ENCODE measurements at regions not wholly inside any gene's neighbourhood (a gene's known extent, or its start where the extent isn't known, plus 50 kb on each side); places are given as distances from the start of the nearest gene placed in this dataset.

GRCh38 chr6:14905201-14905600 is 340.7 kb upstream of the JARID2 start:
- Histone ChIP-seq H3K9me3 (ENCODE audit: control insufficient read depth, insufficient read depth, low read depth, low read length) (no peaks in the 10 kb centered on the region), H3K4me3 (ENCODE audit: low read depth, low read length) (no peak overlapping the region), H3K4me1 (ENCODE audit: control insufficient read depth, insufficient read depth, low read length) (no peaks in the 10 kb centered on the region), H3K27ac (ENCODE audit: extremely low read depth, low read depth, low read length) (no peak overlapping the region), H3K36me3 (ENCODE audit: control insufficient read depth in 2 of 2, insufficient read depth in 1 of 2, low read length in 2 of 2) (no peaks in the 10 kb centered on the region)
- POLR2A ChIA-PET: no interaction called here
- CTCF ChIA-PET: interaction anchor here (0.7 to 1.6 kb wide), 3 partner anchors 10 to 716 kb away, joined by 3 to 6 read pairs (median 3); no protein-coding TSS in a partner anchor
- TF ChIP-seq GLIS1 (tag by site-specific recombination; IDR thresholded peaks at IDR 0.05) (no peak), GLI4 (tag by site-specific recombination; IDR thresholded peaks at IDR 0.05) (no peak), ZNF18 (tag by site-specific recombination; IDR thresholded peaks at IDR 0.05) (no peak), ZNF223 (tag by site-specific recombination; IDR thresholded peaks at IDR 0.05) (no peak), ZNF324 (tag by site-specific recombination; IDR thresholded peaks at IDR 0.05) (no peak), ZFP41 (tag by site-specific recombination; IDR thresholded peaks at IDR 0.05; ENCODE audit: borderline replicate concordance) (no peak), YY1 (tag by site-specific recombination; IDR thresholded peaks at IDR 0.05) (no peak), ZBTB21 (tag by site-specific recombination; IDR thresholded peaks at IDR 0.05) (no peak), ZBTB26 (tag by site-specific recombination; optimal IDR thresholded peaks at IDR 0.05) (no peak), ZNF10 (tag by site-specific recombination; IDR thresholded peaks at IDR 0.05) (no peak), ZNF24 (tag by site-specific recombination; IDR thresholded peaks at IDR 0.05) (no peak), PRDM2 (tag by site-specific recombination; IDR thresholded peaks at IDR 0.05; ENCODE audit: borderline replicate concordance) (no peak), GLIS2 (tag by site-specific recombination; IDR thresholded peaks at IDR 0.05) (no peak), ZNF707 (tag by site-specific recombination; IDR thresholded peaks at IDR 0.05) (no peak)

- no peaks in the 10 kb centered on the region for H3K9me3 ChIP-seq (ENCODE audit: control insufficient read depth, insufficient read depth, low read depth, low read length)
- ChIA-PET POLR2A (interaction anchor here (0.7 to 1.6 kb wide), 2 partner anchors 10 to 928 kb away, joined by 4 read pairs; no protein-coding TSS in a partner anchor), CTCF (no interaction called here)
- no peak overlapping the region for H3K27ac ChIP-seq (ENCODE audit: extremely low read depth, low read depth, low read length)
- H3K4me1 ChIP-seq (ENCODE audit: control insufficient read depth, insufficient read depth, low read length): no peaks in the 10 kb centered on the region
- no peak overlapping the region for H3K4me3 ChIP-seq (ENCODE audit: low read depth, low read length)
- H3K36me3 ChIP-seq (ENCODE audit: control insufficient read depth in 2 of 2, insufficient read depth in 1 of 2, low read length in 2 of 2): no peaks in the 10 kb centered on the region
- TF ChIP-seq ZNF26 (tag by site-specific recombination; IDR thresholded peaks at IDR 0.05) (no peak), ZNF776 (tag by site-specific recombination; IDR thresholded peaks at IDR 0.05; ENCODE audit: borderline replicate concordance) (no peak), MEIS1 (CRISPR knock-in tag; IDR thresholded peaks at IDR 0.05; ENCODE audit: borderline replicate concordance) (no peak), ZNF280D (tag by site-specific recombination; IDR thresholded peaks at IDR 0.05) (no peak), ZNF660 (tag by site-specific recombination; IDR thresholded peaks at IDR 0.05) (no peak), ZBTB20 (tag by site-specific recombination; IDR thresholded peaks at IDR 0.05) (no peak), ZFP41 (tag by site-specific recombination; IDR thresholded peaks at IDR 0.05; ENCODE audit: borderline replicate concordance) (no peak), ELK4 (IDR thresholded peaks at IDR 0.05; ENCODE audit: borderline replicate concordance, low read depth, low read length) (no peak)
These were observed 339.2 kb upstream of the JARID2 start for GRCh38 chr6:14906621-14907020.
